Activated CD4-positive, alpha-beta memory T cell treated with anti-CD3 and anti-CD28 coated beads for 36 hours (primary cell): ENCODE measurements at regions not wholly inside any gene's neighbourhood (a gene's known extent, or its start where the extent isn't known, plus 50 kb on each side); places are given as distances from the start of the nearest gene placed in this dataset.

Experiments
- CTCF ChIA-PET: fragments of 350-600 bp; sonication (Branson Sonifier 250); formaldehyde crosslinking; loops from one replicate; lab custom pipeline; 2021; ENCODE audit warnings: antibody characterized with exemption, inconsistent platforms; lab: Charles Lee
- POLR2A ChIA-PET: fragments of 350-600 bp; sonication (Branson Sonifier 250); formaldehyde crosslinking; loops from one replicate; lab custom pipeline; 2021; ENCODE audit warnings: antibody characterized with exemption; lab: Charles Lee
- DNase-seq: peaks from one replicate; pipeline ENCODE4 v3.0.0-alpha.2; 2020
- H3K27ac Mint-ChIP-seq: one replicate; pipeline ENCODE4 v1.8.0; 2021; ENCODE audit warnings: mixed read lengths
- H3K27me3 Mint-ChIP-seq: one replicate; pipeline ENCODE4 v1.8.0; 2021; ENCODE audit warnings: mixed read lengths
- H3K36me3 Mint-ChIP-seq: one replicate; pipeline ENCODE4 v1.8.0; 2021; ENCODE audit warnings: mixed read lengths
- H3K4me1 Mint-ChIP-seq: one replicate; pipeline ENCODE4 v1.8.0; 2021; ENCODE audit warnings: low read depth, mixed read lengths
- H3K4me3 Mint-ChIP-seq: one replicate; pipeline ENCODE4 v1.8.0; 2021; ENCODE audit warnings: mild to moderate bottlenecking, mixed read lengths
- H3K9me3 Mint-ChIP-seq: one replicate; pipeline ENCODE4 v1.8.0; 2021; ENCODE audit warnings: mixed read lengths
- intact Hi-C: fragments of 100-400 bp; cut with micrococcal nuclease; formaldehyde crosslinking; loops from one replicate; pipeline ENCODE4 v1.15.1; 2023

- Mint-ChIP-seq H3K27ac (no peak overlapping the region), H3K36me3 (no peaks in the 10 kb centered on the region), H3K27me3 (no peaks in the 10 kb centered on the region), H3K4me1 (no peaks in the 10 kb centered on the region), H3K9me3 (no peaks in the 10 kb centered on the region), H3K4me3 (no peak overlapping the region)
- intact Hi-C loops, result no loop called here
- no peak for DNase-seq
- ChIA-PET CTCF (no interaction called here), POLR2A (no interaction called here)
These were observed 329.6 kb downstream of the EFNB2 start for GRCh38 chr13:106205871-106206270.

GRCh38 chr13:106197496-106197895 is 338.0 kb downstream of the EFNB2 start:
- POLR2A ChIA-PET, result no interaction called here
- Mint-ChIP-seq H3K4me1 (no peaks in the 10 kb centered on the region), H3K27ac (no peak overlapping the region), H3K4me3 (no peak overlapping the region), H3K9me3 (no peaks in the 10 kb centered on the region), H3K36me3 (no peaks in the 10 kb centered on the region), H3K27me3 (no peaks in the 10 kb centered on the region)
- intact Hi-C loops, result no loop called here
- CTCF ChIA-PET, result no interaction called here
- no peak for DNase-seq

GRCh38 chr13:106187501-106188095 is 347.9 kb downstream of the EFNB2 start:
- Mint-ChIP-seq H3K27me3 (no peaks in the 10 kb centered on the region), H3K36me3 (no peaks in the 10 kb centered on the region), H3K27ac (no peak overlapping the region), H3K4me1 (no peaks in the 10 kb centered on the region), H3K4me3 (no peak overlapping the region), H3K9me3 (peaks cover 9% of the 10 kb centered on the region)
- POLR2A ChIA-PET, result no interaction called here
- no peak for DNase-seq
- CTCF ChIA-PET, result no interaction called here
- intact Hi-C loops, result no loop called here

- DNase-seq, result no peak
- intact Hi-C loops, result no loop called here
- peaks cover 9% of the 10 kb centered on the region for H3K9me3 Mint-ChIP-seq
- ChIA-PET POLR2A (no interaction called here), CTCF (no interaction called here)
- no peak overlapping the region for H3K27ac Mint-ChIP-seq
- H3K4me3 Mint-ChIP-seq, result no peak overlapping the region
- H3K27me3 Mint-ChIP-seq, result no peaks in the 10 kb centered on the region
- H3K4me1 Mint-ChIP-seq, result no peaks in the 10 kb centered on the region
- H3K36me3 Mint-ChIP-seq, result no peaks in the 10 kb centered on the region
These were observed 348.4 kb downstream of the EFNB2 start for GRCh38 chr13:106187101-106187500.

- H3K4me1 Mint-ChIP-seq, result no peaks in the 10 kb centered on the region
- CTCF ChIA-PET, result no interaction called here
- H3K4me3 Mint-ChIP-seq, result no peak overlapping the region
These were observed 349.0 kb downstream of the EFNB2 start for GRCh38 chr13:106186366-106187030.

GRCh38 chr13:106184790-106185189 is 350.7 kb downstream of the EFNB2 start:
- Mint-ChIP-seq H3K4me1 (no peaks in the 10 kb centered on the region), H3K27me3 (no peaks in the 10 kb centered on the region), H3K27ac (no peak overlapping the region), H3K36me3 (no peaks in the 10 kb centered on the region), H3K4me3 (no peak overlapping the region), H3K9me3 (peaks cover 9% of the 10 kb centered on the region)
- ChIA-PET CTCF (no interaction called here), POLR2A (no interaction called here)
- DNase-seq, result no peak
- intact Hi-C loops, result no loop called here

More at GRCh38 chr13:106186366-106187030, 349.0 kb downstream of the EFNB2 start:
- DNase-seq, result no peak
- Mint-ChIP-seq H3K9me3 (peaks cover 9% of the 10 kb centered on the region), H3K27me3 (no peaks in the 10 kb centered on the region), H3K27ac (no peak overlapping the region), H3K36me3 (no peaks in the 10 kb centered on the region)
- POLR2A ChIA-PET, result no interaction called here
- intact Hi-C loops, result no loop called here

- CTCF ChIA-PET, result no interaction called here
- Mint-ChIP-seq H3K36me3 (no peaks in the 10 kb centered on the region), H3K9me3 (peaks cover 9% of the 10 kb centered on the region), H3K4me3 (no peak overlapping the region), H3K27ac (no peak overlapping the region), H3K4me1 (no peaks in the 10 kb centered on the region), H3K27me3 (no peaks in the 10 kb centered on the region)
- intact Hi-C loops, result no loop called here
- POLR2A ChIA-PET, result no interaction called here
- no peak for DNase-seq
These were observed 351.9 kb downstream of the EFNB2 start for GRCh38 chr13:106183410-106184065.

- intact Hi-C loops, result no loop called here
- Mint-ChIP-seq H3K4me1 (no peaks in the 10 kb centered on the region), H3K9me3 (peaks cover 9% of the 10 kb centered on the region), H3K4me3 (no peak overlapping the region), H3K27me3 (no peaks in the 10 kb centered on the region), H3K36me3 (no peaks in the 10 kb centered on the region), H3K27ac (no peak overlapping the region)
- ChIA-PET POLR2A (no interaction called here), CTCF (no interaction called here)
- DNase-seq, result no peak
These were observed 353.1 kb downstream of the EFNB2 start for GRCh38 chr13:106182404-106182803.

- H3K27me3 Mint-ChIP-seq, result no peaks in the 10 kb centered on the region
- H3K4me3 Mint-ChIP-seq, result no peak overlapping the region
- intact Hi-C loops, result no loop called here
- no peaks in the 10 kb centered on the region for H3K4me1 Mint-ChIP-seq
- DNase-seq, result no peak
- ChIA-PET CTCF (no interaction called here), POLR2A (no interaction called here)
- H3K27ac Mint-ChIP-seq, result no peak overlapping the region
- no peaks in the 10 kb centered on the region for H3K9me3 Mint-ChIP-seq
- no peaks in the 10 kb centered on the region for H3K36me3 Mint-ChIP-seq
These were observed 356.6 kb downstream of the EFNB2 start for GRCh38 chr13:106178816-106179215.

- Mint-ChIP-seq H3K36me3 (no peaks in the 10 kb centered on the region), H3K9me3 (no peaks in the 10 kb centered on the region), H3K27me3 (no peaks in the 10 kb centered on the region), H3K4me3 (no peak overlapping the region), H3K4me1 (no peaks in the 10 kb centered on the region), H3K27ac (no peak overlapping the region)
- intact Hi-C loops, result no loop called here
- POLR2A ChIA-PET, result no interaction called here
- CTCF ChIA-PET, result no interaction called here
- DNase-seq, result no peak
These were observed 358.3 kb downstream of the EFNB2 start for GRCh38 chr13:106177146-106177545.

- ChIA-PET CTCF (no interaction called here), POLR2A (no interaction called here)
- Mint-ChIP-seq H3K9me3 (no peaks in the 10 kb centered on the region), H3K36me3 (no peaks in the 10 kb centered on the region), H3K4me1 (no peaks in the 10 kb centered on the region), H3K27ac (no peak overlapping the region), H3K27me3 (peaks cover 1% of the 10 kb centered on the region), H3K4me3 (no peak overlapping the region)
- no peak for DNase-seq
- intact Hi-C loops, result no loop called here
These were observed 359.3 kb downstream of the EFNB2 start for GRCh38 chr13:106176117-106176516.

- Mint-ChIP-seq H3K27ac (no peak overlapping the region), H3K4me3 (no peak overlapping the region), H3K9me3 (no peaks in the 10 kb centered on the region), H3K27me3 (peaks cover 1% of the 10 kb centered on the region), H3K4me1 (no peaks in the 10 kb centered on the region), H3K36me3 (no peaks in the 10 kb centered on the region)
- DNase-seq, result no peak
- POLR2A ChIA-PET, result no interaction called here
- intact Hi-C loops, result no loop called here
- CTCF ChIA-PET, result no interaction called here
These were observed 361.4 kb downstream of the EFNB2 start for GRCh38 chr13:106173891-106174610.
